ENCODE measurements at regions not wholly inside any gene's neighbourhood (a gene's known extent, or its start where the extent isn't known, plus 50 kb on each side); places are given as distances from the start of the nearest gene placed in this dataset.

DNA sequence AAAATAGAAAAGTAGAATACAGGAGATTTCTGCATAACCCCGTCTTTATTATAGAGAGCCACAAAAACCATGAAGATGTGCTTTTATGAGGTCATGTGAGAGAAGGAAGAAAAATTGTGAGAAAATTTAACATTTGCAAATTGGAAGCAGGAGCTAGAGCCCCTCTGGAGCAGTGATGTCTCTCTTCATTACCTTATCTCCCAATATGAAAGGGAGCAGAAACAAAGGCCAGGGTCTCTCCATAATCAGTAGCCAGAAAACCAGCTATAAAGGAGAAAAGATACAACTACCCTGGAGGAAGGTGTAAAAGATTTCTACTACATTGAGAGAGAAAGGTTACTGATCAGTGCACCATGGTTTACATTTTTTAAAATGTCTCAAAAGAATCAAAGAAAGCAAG lies 53.2 kb upstream of the ITGA1 start:
- no peak for DNase-seq

GRCh38 chr5:52735139-52735538 lies 52.6 kb upstream of the ITGA1 start:
- DNase-seq, result no peak
